HepG2 (cell line): ENCODE measurements at regions not wholly inside any gene's neighbourhood (a gene's known extent, or its start where the extent isn't known, plus 50 kb on each side); places are given as distances from the start of the nearest gene placed in this dataset.

Source experiments
- EP300 ChIP-seq, 3 experiments: sonication (generic) in 1 of 3; formaldehyde crosslinking in 1 of 3; IDR thresholded peaks; 2 replicates each; pipeline versions ENCODE4 v1.5.1 to v1.6.1; 2011 to 2020; ENCODE audit warnings: low read depth in 2 of 3, low read length in 2 of 3, borderline replicate concordance in 1 of 3, improper control_type of control experiment in 1 of 3, mild to moderate bottlenecking in 1 of 3, missing genetic modification reagents in 1 of 3, moderate library complexity in 1 of 3
- SRF ChIP-seq: IDR thresholded peaks from 2 replicates; pipeline ENCODE4 v1.6.1; 2011; ENCODE audit warnings: mild to moderate bottlenecking, low read depth, low read length, moderate library complexity

DNA sequence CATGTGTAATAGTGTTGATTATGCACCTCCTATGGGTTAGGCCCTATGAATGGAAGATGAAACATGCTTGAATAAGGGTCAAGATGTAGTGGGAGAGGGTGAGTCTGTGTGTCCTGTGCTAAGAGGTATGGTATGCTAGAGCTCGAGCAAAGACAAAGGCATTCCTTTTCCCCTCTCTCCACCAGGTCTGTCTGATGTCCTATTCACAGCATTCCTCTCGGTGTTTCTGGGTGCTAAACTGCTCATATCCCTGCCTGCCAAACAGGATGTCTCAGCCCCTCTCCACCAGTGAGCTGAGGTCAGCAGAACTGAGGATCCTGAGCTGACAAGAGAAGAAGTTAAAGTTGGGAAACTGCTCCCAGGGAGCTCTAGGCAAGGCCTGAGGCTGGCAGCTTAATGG, 344.9 kb downstream of the TSN start:
- TF ChIP-seq EP300 (IDR thresholded peaks at IDR 0.05; ENCODE audit: low read depth in 2 of 2, low read length in 2 of 2) (no peak), EP300 (CRISPR knock-in tag; IDR thresholded peaks at IDR 0.05; ENCODE audit: borderline replicate concordance) (no peak), SRF (no peak)
